ENCODE measurements at regions not wholly inside any gene's neighbourhood (a gene's known extent, or its start where the extent isn't known, plus 50 kb on each side); places are given as distances from the start of the nearest gene placed in this dataset.

- Histone ChIP-seq H3K9me3 (ENCODE audit: low read length) (no peaks in the 10 kb centered on the region), H3K4me3 (ENCODE audit: low read length) (no peak overlapping the region), H3K4me2 (ENCODE audit: low read length) (no peak overlapping the region), H3K36me3 (ENCODE audit: insufficient read depth, low read length) (no peaks in the 10 kb centered on the region), H3K9me2 (ENCODE audit: insufficient read depth, low read length) (no peaks in the 10 kb centered on the region), H2AFZ (ENCODE audit: low read depth, low read length) (no peak overlapping the region), H3K79me2 (replicated peaks; ENCODE audit: insufficient read depth, low read length) (no peaks in the 10 kb centered on the region), H3K27me3 (ENCODE audit: insufficient read depth, low read depth, low read length) (no peaks in the 10 kb centered on the region), H3K9ac (ENCODE audit: low read length) (no peak overlapping the region), H3F3A (ENCODE audit: insufficient read depth, low read length, poor library complexity, severe bottlenecking) (no peaks in the 10 kb centered on the region), H3K27ac (ENCODE audit: low read length) (no peak overlapping the region), H4K20me1 (ENCODE audit: insufficient read depth) (no peaks in the 10 kb centered on the region)
- no peak for TF ChIP-seq SMC3 (conservative IDR thresholded peaks at IDR 0.05; ENCODE audit: poor library complexity)
- no peak for TF ChIP-seq MXI1 (conservative IDR thresholded peaks at IDR 0.05; ENCODE audit: poor library complexity, severe bottlenecking)
- no peak for TF ChIP-seq CTCF (IDR thresholded peaks at IDR 0.05; ENCODE audit: poor library complexity, severe bottlenecking)
- TF ChIP-seq TAF1 (IDR thresholded peaks at IDR 0.05; ENCODE audit: low read depth): no peak
- no peak for TF ChIP-seq EZH2 (IDR thresholded peaks at IDR 0.05; ENCODE audit: borderline replicate concordance, insufficient read depth, low read length, poor library complexity, severe bottlenecking)
- TF ChIP-seq, protein P1, sequence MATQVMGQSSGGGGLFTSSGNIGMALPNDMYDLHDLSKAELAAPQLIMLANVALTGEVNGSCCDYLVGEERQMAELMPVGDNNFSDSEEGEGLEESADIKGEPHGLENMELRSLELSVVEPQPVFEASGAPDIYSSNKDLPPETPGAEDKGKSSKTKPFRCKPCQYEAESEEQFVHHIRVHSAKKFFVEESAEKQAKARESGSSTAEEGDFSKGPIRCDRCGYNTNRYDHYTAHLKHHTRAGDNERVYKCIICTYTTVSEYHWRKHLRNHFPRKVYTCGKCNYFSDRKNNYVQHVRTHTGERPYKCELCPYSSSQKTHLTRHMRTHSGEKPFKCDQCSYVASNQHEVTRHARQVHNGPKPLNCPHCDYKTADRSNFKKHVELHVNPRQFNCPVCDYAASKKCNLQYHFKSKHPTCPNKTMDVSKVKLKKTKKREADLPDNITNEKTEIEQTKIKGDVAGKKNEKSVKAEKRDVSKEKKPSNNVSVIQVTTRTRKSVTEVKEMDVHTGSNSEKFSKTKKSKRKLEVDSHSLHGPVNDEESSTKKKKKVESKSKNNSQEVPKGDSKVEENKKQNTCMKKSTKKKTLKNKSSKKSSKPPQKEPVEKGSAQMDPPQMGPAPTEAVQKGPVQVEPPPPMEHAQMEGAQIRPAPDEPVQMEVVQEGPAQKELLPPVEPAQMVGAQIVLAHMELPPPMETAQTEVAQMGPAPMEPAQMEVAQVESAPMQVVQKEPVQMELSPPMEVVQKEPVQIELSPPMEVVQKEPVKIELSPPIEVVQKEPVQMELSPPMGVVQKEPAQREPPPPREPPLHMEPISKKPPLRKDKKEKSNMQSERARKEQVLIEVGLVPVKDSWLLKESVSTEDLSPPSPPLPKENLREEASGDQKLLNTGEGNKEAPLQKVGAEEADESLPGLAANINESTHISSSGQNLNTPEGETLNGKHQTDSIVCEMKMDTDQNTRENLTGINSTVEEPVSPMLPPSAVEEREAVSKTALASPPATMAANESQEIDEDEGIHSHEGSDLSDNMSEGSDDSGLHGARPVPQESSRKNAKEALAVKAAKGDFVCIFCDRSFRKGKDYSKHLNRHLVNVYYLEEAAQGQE (IDR thresholded peaks at IDR 0.05; ENCODE audit: borderline replicate concordance): no peak
- no peak for TF ChIP-seq POLR2AphosphoS5 (IDR thresholded peaks at IDR 0.05)
- TF ChIP-seq RAD21 (conservative IDR thresholded peaks at IDR 0.05): no peak
- TF ChIP-seq EP300 (conservative IDR thresholded peaks at IDR 0.05; ENCODE audit: poor library complexity, severe bottlenecking): no peak
Measured at GRCh38 chr1:201614262-201615015, 75.5 kb downstream of the NAV1 start.

GRCh38 chr1:201617157-201617556 lies 78.2 kb downstream of the NAV1 start:
- H3K9ac ChIP-seq (ENCODE audit: low read length): no peak overlapping the region
- TF ChIP-seq SMC3 (conservative IDR thresholded peaks at IDR 0.05; ENCODE audit: poor library complexity): no peak
- no peak for TF ChIP-seq TAF1 (IDR thresholded peaks at IDR 0.05; ENCODE audit: low read depth)
- TF ChIP-seq POLR2AphosphoS5 (IDR thresholded peaks at IDR 0.05): no peak
- no peak for TF ChIP-seq EP300 (conservative IDR thresholded peaks at IDR 0.05; ENCODE audit: poor library complexity, severe bottlenecking)
- no peak for TF ChIP-seq MXI1 (conservative IDR thresholded peaks at IDR 0.05; ENCODE audit: poor library complexity, severe bottlenecking)
- TF ChIP-seq, protein P1 (IDR thresholded peaks at IDR 0.05; ENCODE audit: borderline replicate concordance): no peak
- no peak for TF ChIP-seq CTCF (IDR thresholded peaks at IDR 0.05; ENCODE audit: poor library complexity, severe bottlenecking)
- TF ChIP-seq RAD21 (conservative IDR thresholded peaks at IDR 0.05): no peak
- no peak for TF ChIP-seq EZH2 (IDR thresholded peaks at IDR 0.05; ENCODE audit: borderline replicate concordance, insufficient read depth, low read length, poor library complexity, severe bottlenecking)
- H3K4me3 ChIP-seq (ENCODE audit: low read length): no peak overlapping the region
- no peaks in the 10 kb centered on the region for H3K79me2 ChIP-seq (replicated peaks; ENCODE audit: insufficient read depth, low read length)
- no peaks in the 10 kb centered on the region for H3K36me3 ChIP-seq (ENCODE audit: insufficient read depth, low read length)
- H3K27me3 ChIP-seq (ENCODE audit: insufficient read depth, low read depth, low read length): no peaks in the 10 kb centered on the region
- no peak overlapping the region for H3K4me2 ChIP-seq (ENCODE audit: low read length)
- H3K9me2 ChIP-seq (ENCODE audit: insufficient read depth, low read length): no peaks in the 10 kb centered on the region
- H3K9me3 ChIP-seq (ENCODE audit: low read length): no peaks in the 10 kb centered on the region
- H3F3A ChIP-seq (ENCODE audit: insufficient read depth, low read length, poor library complexity, severe bottlenecking): no peaks in the 10 kb centered on the region
- H2AFZ ChIP-seq (ENCODE audit: low read depth, low read length): no peak overlapping the region
- H3K27ac ChIP-seq (ENCODE audit: low read length): no peak overlapping the region
- H4K20me1 ChIP-seq (ENCODE audit: insufficient read depth): no peaks in the 10 kb centered on the region
